BJ (cell line): ENCODE measurements at regions not wholly inside any gene's neighbourhood (a gene's known extent, or its start where the extent isn't known, plus 50 kb on each side); places are given as distances from the start of the nearest gene placed in this dataset.

Source experiments
- CTCF ChIA-PET: fragments of 350-600 bp; formaldehyde crosslinking; extraction: SDS; loops from one replicate; lab custom pipeline; 2021; ENCODE audit warnings: antibody characterized with exemption, inconsistent platforms; lab: Yijun Ruan, JAX
- POLR2A ChIA-PET: fragments of 300-600 bp; sonication (Branson Sonifier 250); formaldehyde crosslinking; extraction: SDS; loops from one replicate; lab custom pipeline; 2021; ENCODE audit warnings: antibody characterized with exemption; lab: Charles Lee
- DNase-seq: peaks from one replicate; pipeline ENCODE4 v3.0.0-alpha.2; 2011; ENCODE audit warnings: low read depth
- H3K27me3 ChIP-seq: 2 replicates; pipeline ENCODE4 v1.6.0; 2011; ENCODE audit warnings: low read length; ENCODE audit not compliant: control insufficient read depth, insufficient read depth
- H3K36me3 ChIP-seq: 2 replicates; pipeline ENCODE4 v1.5.1; 2011; ENCODE audit warnings: low read length; ENCODE audit not compliant: control insufficient read depth, insufficient read depth
- H3K4me3 ChIP-seq: 2 replicates; pipeline ENCODE4 v1.5.1; 2011; ENCODE audit warnings: low read depth, mild to moderate bottlenecking, control low read depth, low read length
- CTCF ChIP-seq: IDR thresholded peaks from 2 replicates; pipeline ENCODE4 v1.5.1; 2011; ENCODE audit warnings: low read depth, mild to moderate bottlenecking, control low read depth, inconsistent platforms, low read length, moderate library complexity; ENCODE audit not compliant: insufficient read depth

- no peak for TF ChIP-seq CTCF
- H3K36me3 ChIP-seq, result no peaks in the 10 kb centered on the region
- H3K27me3 ChIP-seq, result no peaks in the 10 kb centered on the region
- DNase-seq, result no peak
- ChIA-PET POLR2A (no interaction called here), CTCF (no interaction called here)
- no peak overlapping the region for H3K4me3 ChIP-seq
These were observed 80.4 kb upstream of the PDK4 start for GRCh38 chr7:95676691-95677090.

- H3K4me3 ChIP-seq, result no peak overlapping the region
- no peaks in the 10 kb centered on the region for H3K36me3 ChIP-seq
- no peak for TF ChIP-seq CTCF
- POLR2A ChIA-PET, result no interaction called here
- no peaks in the 10 kb centered on the region for H3K27me3 ChIP-seq
- CTCF ChIA-PET, result interaction anchor here (0.7 to 1.8 kb wide), 4 partner anchors 8 to 164 kb away, joined by 3 to 8 read pairs (median 3); no protein-coding TSS in a partner anchor
- DNase-seq, result no peak
These were observed 79.3 kb upstream of the PDK4 start for GRCh38 chr7:95675632-95676031.

- CTCF ChIA-PET, result interaction anchor here (0.7 to 1.8 kb wide), 5 partner anchors 8 to 163 kb away, joined by 3 to 8 read pairs (median 3); no protein-coding TSS in a partner anchor
These were observed 78.7 kb upstream of the PDK4 start for GRCh38 chr7:95675016-95675415.

GRCh38 chr7:95674101-95674500, 77.8 kb upstream of the PDK4 start:
- no peak for DNase-seq
- Histone ChIP-seq H3K27me3 (no peaks in the 10 kb centered on the region), H3K36me3 (no peaks in the 10 kb centered on the region), H3K4me3 (no peak overlapping the region)
- POLR2A ChIA-PET, result no interaction called here
- CTCF ChIA-PET, result interaction anchor here (0.7 to 2.0 kb wide), 6 partner anchors 8 to 162 kb away, joined by 3 to 8 read pairs (median 4); no protein-coding TSS in a partner anchor
- no peak for TF ChIP-seq CTCF

More at GRCh38 chr7:95675016-95675415, 78.7 kb upstream of the PDK4 start:
- no peak for DNase-seq
- no peak for TF ChIP-seq CTCF
- Histone ChIP-seq H3K27me3 (no peaks in the 10 kb centered on the region), H3K36me3 (no peaks in the 10 kb centered on the region), H3K4me3 (no peak overlapping the region)
- POLR2A ChIA-PET, result no interaction called here

GRCh38 chr7:95672434-95672833, 76.1 kb upstream of the PDK4 start:
- CTCF ChIA-PET, result interaction anchor here (0.7 to 2.0 kb wide), 7 partner anchors 10 to 160 kb away, joined by 3 to 6 read pairs (median 4); no protein-coding TSS in a partner anchor
- H3K4me3 ChIP-seq, result no peak overlapping the region

More at GRCh38 chr7:95672434-95672833, 76.1 kb upstream of the PDK4 start:
- no peak for TF ChIP-seq CTCF
- H3K27me3 ChIP-seq, result no peaks in the 10 kb centered on the region
- no peak for DNase-seq
- POLR2A ChIA-PET, result no interaction called here
- H3K36me3 ChIP-seq, result no peaks in the 10 kb centered on the region
